Transverse colon (tissue), 3 donors: ENCODE measurements at regions not wholly inside any gene's neighbourhood (a gene's known extent, or its start where the extent isn't known, plus 50 kb on each side); places are given as distances from the start of the nearest gene placed in this dataset.

Source experiments
- POLR2A ChIP-seq: fragments of 450-650 bp; IDR thresholded peaks from one replicate; pipeline ENCODE4 v1.6.1; 2016; ENCODE audit warnings: antibody characterized with exemption, mild to moderate bottlenecking, moderate library complexity
- TF ChIP-seq, protein P1 (sequence below), 5 experiments: fragments of 200-600 bp in 3 of 5; fragments of 450-650 bp in 2 of 5; sonication (generic) in 3 of 5; IDR thresholded peaks; 1 replicate in 2 of 5; 2 replicates in 3 of 5; pipeline ENCODE4 v1.5.1; 2016 to 2017; ENCODE audit warnings: antibody characterized with exemption in 5 of 5, inconsistent platforms in 3 of 5, mild to moderate bottlenecking in 2 of 5, moderate library complexity in 1 of 5

DNA sequence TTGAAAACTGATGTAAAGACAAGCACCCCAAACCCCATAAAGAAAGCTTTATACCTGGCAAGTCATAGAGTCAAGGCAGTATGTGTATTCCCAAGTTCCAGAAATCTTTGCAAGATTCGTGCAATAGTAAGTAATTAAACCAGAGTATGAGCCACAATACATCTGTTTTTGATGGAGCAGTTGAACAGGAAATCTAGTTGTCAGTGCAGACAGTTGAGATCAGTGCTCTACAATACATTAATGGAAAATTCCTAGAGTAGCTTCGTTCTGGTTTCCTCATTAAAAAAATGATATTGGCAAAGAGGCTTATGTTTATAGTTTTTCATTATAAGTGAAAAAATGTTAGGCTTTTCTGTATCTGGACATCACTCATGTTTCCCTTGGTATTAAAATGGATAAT, 575.3 kb downstream of the TRIML1 start:
- TF ChIP-seq, protein P1, sequence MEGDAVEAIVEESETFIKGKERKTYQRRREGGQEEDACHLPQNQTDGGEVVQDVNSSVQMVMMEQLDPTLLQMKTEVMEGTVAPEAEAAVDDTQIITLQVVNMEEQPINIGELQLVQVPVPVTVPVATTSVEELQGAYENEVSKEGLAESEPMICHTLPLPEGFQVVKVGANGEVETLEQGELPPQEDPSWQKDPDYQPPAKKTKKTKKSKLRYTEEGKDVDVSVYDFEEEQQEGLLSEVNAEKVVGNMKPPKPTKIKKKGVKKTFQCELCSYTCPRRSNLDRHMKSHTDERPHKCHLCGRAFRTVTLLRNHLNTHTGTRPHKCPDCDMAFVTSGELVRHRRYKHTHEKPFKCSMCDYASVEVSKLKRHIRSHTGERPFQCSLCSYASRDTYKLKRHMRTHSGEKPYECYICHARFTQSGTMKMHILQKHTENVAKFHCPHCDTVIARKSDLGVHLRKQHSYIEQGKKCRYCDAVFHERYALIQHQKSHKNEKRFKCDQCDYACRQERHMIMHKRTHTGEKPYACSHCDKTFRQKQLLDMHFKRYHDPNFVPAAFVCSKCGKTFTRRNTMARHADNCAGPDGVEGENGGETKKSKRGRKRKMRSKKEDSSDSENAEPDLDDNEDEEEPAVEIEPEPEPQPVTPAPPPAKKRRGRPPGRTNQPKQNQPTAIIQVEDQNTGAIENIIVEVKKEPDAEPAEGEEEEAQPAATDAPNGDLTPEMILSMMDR (IDR thresholded peaks at IDR 0.05), result no peak
- TF ChIP-seq POLR2A, result no peak
